Gastroesophageal sphincter (tissue), 3 donors: ENCODE measurements at regions not wholly inside any gene's neighbourhood (a gene's known extent, or its start where the extent isn't known, plus 50 kb on each side); places are given as distances from the start of the nearest gene placed in this dataset.

Experiments used
- EP300 ChIP-seq: sonication (generic); formaldehyde crosslinking; IDR thresholded peaks from one replicate; pipeline ENCODE4 v1.6.1; 2017; ENCODE audit warnings: antibody characterized with exemption, mild to moderate bottlenecking
- POLR2A ChIP-seq, 2 donors: fragments of 450-650 bp; IDR thresholded peaks; one replicate each; pipeline ENCODE4 v1.6.1; 2017; ENCODE audit warnings: antibody characterized with exemption in 2 of 2, mild to moderate bottlenecking in 2 of 2, moderate library complexity in 1 of 2
- POLR2AphosphoS5 ChIP-seq: sonication (generic); formaldehyde crosslinking; IDR thresholded peaks from one replicate; pipeline ENCODE4 v1.6.1; 2017; ENCODE audit warnings: antibody characterized with exemption
- TF ChIP-seq, protein P1 (sequence below), 4 experiments: fragments of 200-600 bp in 2 of 4; fragments of 450-650 bp in 2 of 4; sonication (generic) in 1 of 4; IDR thresholded peaks; one replicate each; pipeline ENCODE4 v1.5.1; 2017 to 2019; ENCODE audit warnings: antibody characterized with exemption in 4 of 4, mild to moderate bottlenecking in 2 of 4, moderate library complexity in 2 of 4

DNA sequence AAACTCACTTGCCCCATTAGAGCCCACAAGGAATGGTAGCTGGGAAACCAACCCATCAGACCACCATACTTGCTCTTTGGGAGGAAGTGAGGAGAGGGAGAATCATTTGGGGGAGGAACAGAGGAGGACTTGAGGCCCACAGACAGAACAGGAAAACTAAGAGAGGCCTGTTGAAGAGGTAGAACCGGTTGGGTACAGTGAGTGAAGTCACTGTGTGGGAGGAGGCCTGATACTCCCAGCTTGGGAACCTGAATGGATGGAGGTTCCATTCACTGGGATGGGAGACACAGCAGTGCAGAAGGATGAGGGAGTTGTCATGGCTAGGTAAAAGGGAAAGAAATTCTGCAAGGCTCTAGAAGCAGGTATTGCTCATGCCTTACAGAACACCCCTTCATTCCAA, 63.4 kb upstream of the PSEN2 start:
- TF ChIP-seq, protein P1, sequence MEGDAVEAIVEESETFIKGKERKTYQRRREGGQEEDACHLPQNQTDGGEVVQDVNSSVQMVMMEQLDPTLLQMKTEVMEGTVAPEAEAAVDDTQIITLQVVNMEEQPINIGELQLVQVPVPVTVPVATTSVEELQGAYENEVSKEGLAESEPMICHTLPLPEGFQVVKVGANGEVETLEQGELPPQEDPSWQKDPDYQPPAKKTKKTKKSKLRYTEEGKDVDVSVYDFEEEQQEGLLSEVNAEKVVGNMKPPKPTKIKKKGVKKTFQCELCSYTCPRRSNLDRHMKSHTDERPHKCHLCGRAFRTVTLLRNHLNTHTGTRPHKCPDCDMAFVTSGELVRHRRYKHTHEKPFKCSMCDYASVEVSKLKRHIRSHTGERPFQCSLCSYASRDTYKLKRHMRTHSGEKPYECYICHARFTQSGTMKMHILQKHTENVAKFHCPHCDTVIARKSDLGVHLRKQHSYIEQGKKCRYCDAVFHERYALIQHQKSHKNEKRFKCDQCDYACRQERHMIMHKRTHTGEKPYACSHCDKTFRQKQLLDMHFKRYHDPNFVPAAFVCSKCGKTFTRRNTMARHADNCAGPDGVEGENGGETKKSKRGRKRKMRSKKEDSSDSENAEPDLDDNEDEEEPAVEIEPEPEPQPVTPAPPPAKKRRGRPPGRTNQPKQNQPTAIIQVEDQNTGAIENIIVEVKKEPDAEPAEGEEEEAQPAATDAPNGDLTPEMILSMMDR (IDR thresholded peaks at IDR 0.05), result no peak
- TF ChIP-seq POLR2AphosphoS5, result no peak
- no peak for TF ChIP-seq POLR2A (IDR thresholded peaks at IDR 0.05)
- TF ChIP-seq EP300, result no peak
